HG03159 (cell line): ENCODE measurements at regions not wholly inside any gene's neighbourhood (a gene's known extent, or its start where the extent isn't known, plus 50 kb on each side); places are given as distances from the start of the nearest gene placed in this dataset.

Source experiments
- ATAC-seq: cut with Tn5 transposase; IDR thresholded peaks from one replicate; pipeline ENCODE4 v1.9.1; 2021; ENCODE audit warnings: mild to moderate bottlenecking, moderate library complexity; ENCODE audit not compliant: unreplicated experiment

- ATAC-seq = no peak
Measured at GRCh38 chr5:33343676-33344327, 97.0 kb upstream of the TARS1 start.

- peak; percentile 79 for ATAC-seq
Measured at GRCh38 chr5:33346534-33346933, 94.2 kb upstream of the TARS1 start.

GRCh38 chr5:33361781-33362180 lies 79.0 kb upstream of the TARS1 start:
- no peak for ATAC-seq

- no peak for ATAC-seq
Measured at GRCh38 chr5:33362915-33363314, 77.8 kb upstream of the TARS1 start.

GRCh38 chr5:33363537-33363936 lies 77.2 kb upstream of the TARS1 start:
- no peak for ATAC-seq

GRCh38 chr5:33364406-33364805 lies 76.4 kb upstream of the TARS1 start:
- no peak for ATAC-seq

GRCh38 chr5:33367416-33367815 lies 73.3 kb upstream of the TARS1 start:
- no peak for ATAC-seq

GRCh38 chr5:33369485-33370465 lies 71.0 kb upstream of the TARS1 start:
- ATAC-seq = no peak

GRCh38 chr5:33370466-33370859 lies 70.3 kb upstream of the TARS1 start:
- no peak for ATAC-seq

- ATAC-seq = no peak
Measured at GRCh38 chr5:33371660-33372059, 69.1 kb upstream of the TARS1 start.

- no peak for ATAC-seq
Measured at GRCh38 chr5:33372721-33373472, 67.9 kb upstream of the TARS1 start.

GRCh38 chr5:33375900-33376299 lies 64.9 kb upstream of the TARS1 start:
- no peak for ATAC-seq

GRCh38 chr5:33379757-33380156 lies 61.0 kb upstream of the TARS1 start:
- no peak for ATAC-seq

- ATAC-seq = no peak
Measured at GRCh38 chr5:33381243-33381642, 59.5 kb upstream of the TARS1 start.
